Mucosa of descending colon (tissue), 3 donors: ENCODE measurements at regions not wholly inside any gene's neighbourhood (a gene's known extent, or its start where the extent isn't known, plus 50 kb on each side); places are given as distances from the start of the nearest gene placed in this dataset.

Experiments
- ATAC-seq: fragments of 200-7000 bp; cut with Tn5 transposase; one replicate; pipeline ENCODE4 v1.9.1; 2020; ENCODE audit warnings: mild to moderate bottlenecking, moderate library complexity
- DNase-seq, 3 donors: peaks; one replicate each; pipeline ENCODE4 v3.0.0-alpha.2; 2020
- H3K36me3 ChIP-seq: fragments of 200-600 bp; one replicate; pipeline ENCODE4 v1.8.0; 2021; ENCODE audit warnings: low read depth, mild to moderate bottlenecking
- H3K4me1 ChIP-seq: fragments of 200-600 bp; one replicate; pipeline ENCODE4 v1.8.0; 2021; ENCODE audit warnings: low read depth, mild to moderate bottlenecking
- H3K4me3 ChIP-seq: fragments of 200-600 bp; one replicate; pipeline ENCODE4 v1.8.0; 2021; ENCODE audit warnings: mild to moderate bottlenecking
- H3K9me3 ChIP-seq: fragments of 200-600 bp; one replicate; pipeline ENCODE4 v1.8.0; 2021; ENCODE audit warnings: mild to moderate bottlenecking
- CTCF ChIP-seq: fragments of 200-600 bp; IDR thresholded peaks from one replicate; pipeline ENCODE4 v1.8.0; 2022; ENCODE audit warnings: antibody characterized with exemption, mild to moderate bottlenecking
- intact Hi-C, 2 donors: fragments of 100-400 bp; cut with DNase I in 1 of 2; cut with micrococcal nuclease in 1 of 2; formaldehyde crosslinking; loops; one replicate each; pipeline versions ENCODE4 v1.11.0 to v1.11.1; 2022; cut with DNase I, micrococcal nuclease
- donor health status: DM: no; HTN: no; CAD: no; lungs with moderate emphysema.
- donor health status: DM: no; HTN: no; CAD: no.
- donor health status: DM: no; HTN: yes; CAD: no.

GRCh38 chr12:125353871-125354270 is 288.6 kb downstream of the AACS start:
- ATAC-seq (no peak), DNase-seq (no peak)
- Histone ChIP-seq H3K36me3 (no peaks in the 10 kb centered on the region), H3K4me3 (no peak overlapping the region), H3K4me1 (no peaks in the 10 kb centered on the region), H3K9me3 (no peaks in the 10 kb centered on the region)
- TF ChIP-seq CTCF: no peak
- intact Hi-C loops: no loop called here

GRCh38 chr12:125355614-125356013 is 290.4 kb downstream of the AACS start:
- intact Hi-C loops: no loop called here
- no peak for TF ChIP-seq CTCF

GRCh38 chr12:125356111-125356510 is 290.9 kb downstream of the AACS start:
- no peaks in the 10 kb centered on the region for H3K9me3 ChIP-seq
- intact Hi-C loops: no loop called here
- no peak for ATAC-seq
- no peak for TF ChIP-seq CTCF
- no peaks in the 10 kb centered on the region for H3K36me3 ChIP-seq
- H3K4me3 ChIP-seq: no peak overlapping the region
- DNase-seq: no peak
- H3K4me1 ChIP-seq: no peaks in the 10 kb centered on the region

More at GRCh38 chr12:125355614-125356013, 290.4 kb downstream of the AACS start:
- no peak overlapping the region for H3K4me3 ChIP-seq
- H3K9me3 ChIP-seq: no peaks in the 10 kb centered on the region
- no peaks in the 10 kb centered on the region for H3K4me1 ChIP-seq
- ATAC-seq (no peak), DNase-seq (no peak)
- H3K36me3 ChIP-seq: no peaks in the 10 kb centered on the region

GRCh38 chr12:125357561-125357960 is 292.3 kb downstream of the AACS start:
- intact Hi-C loops: no loop called here

GRCh38 chr12:125360540-125360939 is 295.3 kb downstream of the AACS start:
- H3K9me3 ChIP-seq: no peaks in the 10 kb centered on the region
- intact Hi-C loops: no loop called here
- ATAC-seq (no peak), DNase-seq (no peak)
- H3K4me1 ChIP-seq: no peaks in the 10 kb centered on the region
- H3K36me3 ChIP-seq: no peaks in the 10 kb centered on the region
- no peak overlapping the region for H3K4me3 ChIP-seq
- TF ChIP-seq CTCF: no peak

More at GRCh38 chr12:125357561-125357960, 292.3 kb downstream of the AACS start:
- Histone ChIP-seq H3K4me1 (no peaks in the 10 kb centered on the region), H3K4me3 (no peak overlapping the region), H3K36me3 (no peaks in the 10 kb centered on the region), H3K9me3 (no peaks in the 10 kb centered on the region)
- TF ChIP-seq CTCF: no peak
- DNase-seq (no peak), ATAC-seq (no peak)

GRCh38 chr12:125371033-125371432 is 305.8 kb downstream of the AACS start:
- Histone ChIP-seq H3K36me3 (no peaks in the 10 kb centered on the region), H3K4me1 (no peaks in the 10 kb centered on the region), H3K9me3 (no peaks in the 10 kb centered on the region), H3K4me3 (no peak overlapping the region)
- DNase-seq (no peak), ATAC-seq (no peak)
- TF ChIP-seq CTCF: no peak
- intact Hi-C loops: no loop called here
